SK-N-DZ (cell line): ENCODE measurements at regions not wholly inside any gene's neighbourhood (a gene's known extent, or its start where the extent isn't known, plus 50 kb on each side); places are given as distances from the start of the nearest gene placed in this dataset.

Experiments used
- DNase-seq: peaks from one replicate; pipeline ENCODE4 v3.0.0-alpha.2; 2015; ENCODE audit warnings: low spot score

- DNase-seq, result no peak
Observed at GRCh38 chr4:19349416-19349815, 902.3 kb upstream of the SLIT2 start.

DNA sequence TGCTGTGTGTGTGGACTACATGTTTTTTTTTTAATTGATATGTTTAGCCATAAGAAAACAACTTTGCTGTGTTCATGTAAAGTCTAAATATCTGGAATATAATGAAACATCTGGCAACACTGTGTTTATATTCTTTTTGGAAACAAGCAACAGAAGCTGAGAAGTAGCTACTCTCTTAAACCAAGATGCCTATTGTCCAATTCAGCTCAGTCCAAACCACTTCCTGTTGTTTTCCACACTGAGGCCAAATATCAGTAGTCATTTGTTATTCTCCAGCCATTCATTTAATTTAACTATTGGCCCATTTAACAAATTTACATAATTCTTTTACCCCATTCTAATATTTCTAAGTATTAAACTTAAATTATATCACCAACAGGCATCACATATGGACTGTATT is 903.0 kb upstream of the SLIT2 start:
- DNase-seq, result no peak

DNA sequence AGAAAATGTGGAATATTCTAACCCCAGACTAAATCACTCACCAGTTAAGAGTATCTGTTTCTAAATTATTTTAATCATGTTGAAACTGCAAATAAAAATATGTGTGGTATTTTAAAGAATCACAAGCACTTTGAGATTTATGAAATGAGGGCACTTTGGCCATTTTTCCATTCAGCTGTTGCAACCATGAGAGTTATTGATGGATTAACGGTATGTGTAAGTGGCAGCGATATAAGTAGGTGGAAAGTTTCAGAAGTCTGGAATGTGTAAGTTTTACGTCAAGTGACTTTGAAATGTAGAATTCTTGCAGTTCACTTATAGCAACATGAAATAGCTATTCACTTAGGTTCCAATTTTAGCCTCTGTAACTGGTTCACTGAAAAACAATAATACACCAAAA is 905.1 kb upstream of the SLIT2 start:
- no peak for DNase-seq

- no peak for DNase-seq
Observed at GRCh38 chr4:19329631-19330030, 922.1 kb upstream of the SLIT2 start.

GRCh38 chr4:19329077-19329476 is 922.6 kb upstream of the SLIT2 start:
- peak; percentile 74 for DNase-seq

GRCh38 chr4:19327364-19327763 is 924.3 kb upstream of the SLIT2 start:
- no peak for DNase-seq

DNA sequence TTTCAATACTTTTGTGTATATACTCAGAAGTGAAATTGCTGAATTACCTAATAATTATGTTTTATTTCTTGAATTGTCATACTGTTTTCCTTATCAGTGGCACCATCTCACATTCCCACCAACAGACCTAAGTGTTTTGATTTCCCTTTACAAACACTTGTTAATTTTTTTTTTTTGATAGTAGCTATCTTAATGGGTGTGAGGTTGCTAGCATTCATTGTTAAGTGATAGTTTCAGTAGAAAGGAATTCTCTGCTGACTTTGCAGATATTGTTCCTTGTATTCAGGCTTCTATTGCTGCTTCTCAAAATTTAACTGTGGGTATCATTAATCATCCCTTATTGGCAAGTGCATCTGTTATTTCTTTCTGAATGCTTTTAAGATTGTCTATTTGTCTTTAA is 927.5 kb upstream of the SLIT2 start:
- DNase-seq, result no peak

DNA sequence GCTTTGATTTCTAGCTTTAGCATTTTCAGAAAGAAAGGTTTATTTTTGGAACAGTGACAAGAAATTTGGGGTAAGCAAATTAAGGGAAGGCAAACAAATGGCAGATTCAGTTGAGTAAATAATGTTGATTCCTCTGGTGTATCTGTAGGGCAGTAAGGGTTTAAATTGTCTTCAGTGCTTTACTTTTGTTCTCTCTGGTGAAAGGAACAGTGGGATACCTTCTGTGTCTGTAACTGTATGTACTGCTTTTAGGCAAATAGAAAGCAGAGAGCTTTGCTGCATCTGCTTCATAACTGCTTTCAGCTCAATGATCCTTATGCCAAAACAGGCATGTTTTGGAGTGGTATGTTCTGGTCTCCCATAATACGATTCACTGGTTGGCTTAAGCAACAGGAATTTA is 932.1 kb upstream of the SLIT2 start:
- no peak for DNase-seq

DNA sequence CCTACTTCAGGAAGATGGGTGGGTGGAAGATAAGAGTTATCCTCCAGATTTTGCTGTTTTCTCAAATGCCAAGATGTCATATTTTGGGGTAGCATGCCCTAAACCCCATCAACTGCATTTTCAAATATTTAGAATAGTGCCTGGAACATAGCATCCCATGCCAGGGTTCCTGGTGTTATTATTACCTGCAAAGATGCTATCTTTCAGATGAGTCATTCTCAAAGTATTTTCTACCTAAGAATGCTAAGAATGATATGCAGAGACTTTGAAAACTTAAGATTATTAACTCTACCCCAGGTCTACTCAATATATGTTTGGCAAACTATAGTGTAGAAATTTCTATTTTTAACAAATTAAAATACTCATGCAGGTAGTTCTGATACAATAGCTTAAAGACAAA is 934.3 kb upstream of the SLIT2 start:
- no peak for DNase-seq

GRCh38 chr4:19314116-19314515 is 937.6 kb upstream of the SLIT2 start:
- DNase-seq, result no peak

- no peak for DNase-seq
Observed at GRCh38 chr4:19309378-19309777, 942.3 kb upstream of the SLIT2 start.

GRCh38 chr4:19304028-19304427 is 947.7 kb upstream of the SLIT2 start:
- no peak for DNase-seq

GRCh38 chr4:19301527-19301926 is 950.2 kb upstream of the SLIT2 start:
- DNase-seq, result no peak

- no peak for DNase-seq
Observed at GRCh38 chr4:19300213-19300612, 951.5 kb upstream of the SLIT2 start.

DNA sequence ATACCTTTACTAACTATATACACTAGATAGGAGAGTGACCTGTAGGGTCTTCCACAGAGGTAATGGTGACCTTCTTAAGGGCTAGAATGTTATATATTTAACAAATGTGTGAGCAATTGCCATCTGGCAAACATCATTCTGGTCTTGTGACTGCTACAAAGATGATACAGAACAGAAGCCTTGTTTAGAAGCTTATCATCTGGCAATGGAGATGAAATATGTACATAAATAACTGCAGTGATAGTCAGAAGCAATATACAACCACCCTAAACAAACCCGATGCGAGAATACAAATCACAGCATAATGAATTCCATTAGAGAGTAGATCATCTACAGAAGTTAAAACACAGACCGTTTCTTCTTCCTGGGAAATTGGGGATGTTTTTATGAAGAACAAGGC is 952.7 kb upstream of the SLIT2 start:
- peak; percentile 93 for DNase-seq

- no peak for DNase-seq
Observed at GRCh38 chr4:19293781-19294180, 957.9 kb upstream of the SLIT2 start.

GRCh38 chr4:19293080-19293479 is 958.6 kb upstream of the SLIT2 start:
- no peak for DNase-seq

DNA sequence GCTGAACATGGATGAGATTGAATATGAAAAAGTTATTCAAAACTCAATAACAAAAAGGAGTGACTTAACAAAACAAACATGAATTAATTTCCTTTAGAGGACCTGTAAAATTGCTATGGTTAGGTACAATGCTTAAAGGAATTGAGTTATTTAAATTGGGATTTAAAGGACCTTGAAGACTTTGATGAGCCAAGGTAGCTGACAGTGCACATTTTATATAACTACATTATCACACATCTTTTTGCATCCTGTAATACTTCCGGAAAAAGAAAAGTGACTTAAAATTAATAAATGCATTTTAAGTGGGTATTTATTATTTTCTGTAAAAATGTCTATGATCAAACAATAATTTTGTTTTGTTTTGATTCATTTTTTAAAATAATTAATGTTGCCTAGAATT is 964.8 kb upstream of the SLIT2 start:
- DNase-seq, result no peak

DNA sequence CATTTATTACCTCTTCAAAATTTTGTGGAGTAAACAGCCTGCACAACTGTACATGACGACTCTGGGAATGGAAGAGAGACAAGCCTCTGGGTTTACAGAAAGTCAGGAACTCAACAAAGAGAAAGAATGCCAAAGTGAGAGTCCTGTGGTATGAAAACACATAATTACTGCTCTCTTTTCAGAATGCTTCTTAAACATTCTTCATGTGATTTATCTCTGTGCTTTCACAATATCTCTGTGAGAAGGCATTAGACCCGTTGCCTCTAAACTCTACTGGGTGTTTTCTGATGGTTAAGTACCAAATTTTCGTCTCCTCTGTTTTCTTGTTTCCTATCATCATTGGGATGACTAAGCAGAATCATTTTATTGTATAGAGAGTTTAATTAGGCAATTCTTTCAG is 966.6 kb upstream of the SLIT2 start:
- DNase-seq, result no peak

GRCh38 chr4:19278665-19279064 is 973.0 kb upstream of the SLIT2 start:
- no peak for DNase-seq

DNA sequence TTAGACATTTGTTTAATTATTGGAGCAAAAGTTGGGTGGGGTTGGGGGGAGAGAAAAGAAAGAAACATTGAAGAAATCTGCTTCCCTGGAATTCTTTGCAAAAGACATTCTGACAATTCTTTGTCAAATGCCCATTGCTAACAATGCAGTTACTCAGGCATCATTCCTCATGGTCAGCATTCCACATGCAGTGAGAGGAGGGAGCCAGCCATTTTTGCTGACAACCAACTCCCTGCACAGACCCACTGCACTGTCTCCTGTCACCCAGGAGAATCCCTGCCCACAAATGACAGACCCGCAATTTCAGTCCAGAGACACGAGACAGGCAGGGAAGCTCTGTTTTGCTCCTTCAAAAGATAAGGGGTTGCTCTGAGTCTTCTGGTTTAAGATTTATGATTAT is 985.1 kb upstream of the SLIT2 start:
- peak; percentile 37 for DNase-seq

GRCh38 chr4:19262467-19262866 is 989.2 kb upstream of the SLIT2 start:
- no peak for DNase-seq

DNA sequence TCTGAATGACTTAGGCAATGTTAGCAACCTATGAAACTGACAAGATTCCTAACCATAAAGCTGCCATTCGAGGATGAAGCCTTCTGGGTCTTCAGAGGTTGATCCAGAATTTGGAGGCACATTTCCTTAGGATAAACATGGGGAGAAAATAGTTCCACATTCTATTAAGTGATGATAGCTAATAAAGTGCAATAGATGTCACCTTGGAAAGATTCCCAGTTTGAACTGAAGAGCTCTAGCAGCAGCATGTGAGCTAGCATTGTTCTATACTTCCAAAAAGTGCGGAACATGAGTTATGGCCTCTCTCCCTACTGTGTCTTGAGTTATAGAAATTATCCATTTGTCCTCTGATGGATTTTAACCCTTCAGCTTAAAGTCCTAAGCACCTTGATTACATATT is 991.4 kb upstream of the SLIT2 start:
- no peak for DNase-seq

GRCh38 chr4:19259920-19260319 is 991.8 kb upstream of the SLIT2 start:
- no peak for DNase-seq

- DNase-seq, result no peak
Observed at GRCh38 chr4:19256823-19257222, 994.9 kb upstream of the SLIT2 start.
